Endodermal cell (in vitro differentiated cells): ENCODE measurements at regions not wholly inside any gene's neighbourhood (a gene's known extent, or its start where the extent isn't known, plus 50 kb on each side); places are given as distances from the start of the nearest gene placed in this dataset.

Source experiments
- DNase-seq: peaks from one replicate; pipeline ENCODE4 v3.0.0-alpha.2; 2017
- H3K27ac ChIP-seq: 2 replicates; pipeline ENCODE4 v1.5.1; 2013; ENCODE audit warnings: mild to moderate bottlenecking, low read depth, low read length, moderate library complexity
- H3K27me3 ChIP-seq: 2 replicates; pipeline ENCODE4 v1.6.1; 2013; ENCODE audit warnings: mild to moderate bottlenecking, low read length, moderate library complexity; ENCODE audit not compliant: insufficient read depth, control insufficient read depth, poor library complexity, severe bottlenecking
- H3K36me3 ChIP-seq: 2 replicates; pipeline ENCODE4 v1.7.0; 2013; ENCODE audit warnings: mild to moderate bottlenecking, low read length, moderate library complexity; ENCODE audit not compliant: control insufficient read depth, insufficient read depth
- H3K4me1 ChIP-seq: one replicate; pipeline ENCODE4 v1.7.0; 2013; ENCODE audit warnings: low read length; ENCODE audit not compliant: control insufficient read depth, insufficient read depth
- H3K4me3 ChIP-seq: 2 replicates; pipeline ENCODE4 v1.5.1; 2013; ENCODE audit warnings: mild to moderate bottlenecking, low read length, moderate library complexity
- H3K9ac ChIP-seq: 2 replicates; pipeline ENCODE4 v1.6.1; 2013; ENCODE audit warnings: mild to moderate bottlenecking, low read length, moderate library complexity; ENCODE audit not compliant: poor library complexity, severe bottlenecking; ENCODE audit errors: extremely low read depth
- H3K9me3 ChIP-seq: 2 replicates; pipeline ENCODE4 v1.6.1; 2013; ENCODE audit warnings: mild to moderate bottlenecking, low read length, moderate library complexity; ENCODE audit not compliant: control insufficient read depth
- H3K27ac Mint-ChIP-seq: 2 replicates; pipeline ENCODE4 v1.8.0; 2020; ENCODE audit warnings: mixed read lengths
- H3K27me3 Mint-ChIP-seq: 2 replicates; pipeline ENCODE4 v1.8.0; 2021; ENCODE audit warnings: mild to moderate bottlenecking, mixed read lengths; ENCODE audit not compliant: insufficient read depth
- H3K36me3 Mint-ChIP-seq: 2 replicates; pipeline ENCODE4 v1.8.0; 2020; ENCODE audit warnings: low read depth, mixed read lengths
- H3K4me1 Mint-ChIP-seq: 2 replicates; pipeline ENCODE4 v1.8.0; 2020; ENCODE audit warnings: mixed read lengths
- H3K4me3 Mint-ChIP-seq: 2 replicates; pipeline ENCODE4 v1.8.0; 2020; ENCODE audit warnings: mild to moderate bottlenecking, moderate library complexity, mixed read lengths
- H3K9me3 Mint-ChIP-seq: 2 replicates; pipeline ENCODE4 v1.8.0; 2020; ENCODE audit warnings: mild to moderate bottlenecking, mixed read lengths
- CTCF ChIP-seq: fragments of 200-600 bp; sonication (generic); conservative IDR thresholded peaks from 2 replicates; pipeline ENCODE4 v1.5.0; 2021; ENCODE audit warnings: antibody characterized with exemption, mild to moderate bottlenecking
- WGBS, 2 experiments: methylation state at CpG; one replicate each; pipeline versions ENCODE4 v1.1.5 to v1.1.7; 2013; ENCODE audit warnings: missing lambda C conversion rate in 2 of 2, mixed read lengths in 1 of 2; ENCODE audit not compliant: insufficient coverage in 1 of 2, insufficient read length in 1 of 2; 5-methylcytosine and 5-hydroxymethylcytosine counted together

- Histone ChIP-seq H3K27me3 (no peaks in the 10 kb centered on the region), H3K9ac (no peak overlapping the region), H3K27ac (no peak overlapping the region), H3K9me3 (no peaks in the 10 kb centered on the region), H3K36me3 (no peaks in the 10 kb centered on the region), H3K4me3 (no peak overlapping the region), H3K4me1 (no peaks in the 10 kb centered on the region)
- Mint-ChIP-seq H3K27ac (no peak overlapping the region), H3K27me3 (peaks cover 2% of the 10 kb centered on the region), H3K36me3 (no peaks in the 10 kb centered on the region), H3K4me3 (no peak overlapping the region), H3K9me3 (no peaks in the 10 kb centered on the region), H3K4me1 (peaks cover 2% of the 10 kb centered on the region)
- no peak for TF ChIP-seq CTCF
- WGBS, 2 experiments = 49 to 69% methylated on average over 3 to 20 of the region's 20 CpGs
- DNase-seq = peak; percentile 72
Measured at GRCh38 chr4:8770518-8771257, 101.0 kb downstream of the HMX1 start.

- Mint-ChIP-seq H3K36me3 (no peaks in the 10 kb centered on the region), H3K27me3 (peaks cover 2% of the 10 kb centered on the region), H3K27ac (no peak overlapping the region), H3K4me3 (no peak overlapping the region), H3K9me3 (no peaks in the 10 kb centered on the region), H3K4me1 (peaks cover 2% of the 10 kb centered on the region)
- Histone ChIP-seq H3K27ac (no peak overlapping the region), H3K9me3 (no peaks in the 10 kb centered on the region), H3K36me3 (no peaks in the 10 kb centered on the region), H3K9ac (no peak overlapping the region), H3K27me3 (no peaks in the 10 kb centered on the region), H3K4me3 (no peak overlapping the region), H3K4me1 (no peaks in the 10 kb centered on the region)
- TF ChIP-seq CTCF = no peak
- peak; percentile 44 for DNase-seq
- WGBS, 2 experiments = 85 to 94% methylated on average over 13 to 17 of the region's 17 CpGs
Measured at GRCh38 chr4:8769645-8770517, 101.8 kb downstream of the HMX1 start.

- Mint-ChIP-seq H3K36me3 (no peaks in the 10 kb centered on the region), H3K27me3 (peaks cover 2% of the 10 kb centered on the region), H3K4me3 (no peak overlapping the region), H3K9me3 (no peaks in the 10 kb centered on the region), H3K4me1 (peaks cover 2% of the 10 kb centered on the region), H3K27ac (no peak overlapping the region)
- no peaks in the 10 kb centered on the region for H3K27me3 ChIP-seq
- H3K9ac ChIP-seq = no peak overlapping the region
- H3K36me3 ChIP-seq = no peaks in the 10 kb centered on the region
- no peak for TF ChIP-seq CTCF
- no peak overlapping the region for H3K4me3 ChIP-seq
- H3K4me1 ChIP-seq = no peaks in the 10 kb centered on the region
- peak; percentile 29 for DNase-seq
- no peak overlapping the region for H3K27ac ChIP-seq
- WGBS, 2 experiments = 91 to 97% methylated on average over 12 to 20 of the region's 20 CpGs
- no peaks in the 10 kb centered on the region for H3K9me3 ChIP-seq
Measured at GRCh38 chr4:8768357-8768999, 103.2 kb downstream of the HMX1 start.
